Uterus (tissue), 3 donors: ENCODE measurements at regions not wholly inside any gene's neighbourhood (a gene's known extent, or its start where the extent isn't known, plus 50 kb on each side); places are given as distances from the start of the nearest gene placed in this dataset.

Experiments used
- DNase-seq, 2 donors: peaks; one replicate each; pipeline ENCODE4 v3.0.0-alpha.2; 2019 to 2020
- H3K27ac ChIP-seq, 2 donors: fragments of 200-600 bp; sonication (generic); 1 replicate in 1 of 2; 2 replicates in 1 of 2; pipeline ENCODE4 v1.5.1; 2016 to 2018
- H3K27me3 ChIP-seq, 2 donors: fragments of 200-600 bp; sonication (generic); one replicate each; pipeline ENCODE4 v1.5.1; 2018 to 2019; ENCODE audit warnings: control low read depth in 1 of 2
- H3K36me3 ChIP-seq, 2 donors: fragments of 200-600 bp; sonication (generic); one replicate each; pipeline ENCODE4 v1.5.1; 2019; ENCODE audit warnings: control low read depth in 1 of 2
- H3K4me1 ChIP-seq, 2 donors: fragments of 200-600 bp; sonication (generic); one replicate each; pipeline ENCODE4 v1.5.1; 2018 to 2019; ENCODE audit warnings: control low read depth in 1 of 2
- H3K4me3 ChIP-seq, 2 donors: fragments of 200-600 bp; sonication (generic); 1 replicate in 1 of 2; 2 replicates in 1 of 2; pipeline ENCODE4 v1.5.1; 2018 to 2019; ENCODE audit warnings: mild to moderate bottlenecking in 1 of 2
- H3K9me3 ChIP-seq, 2 donors: fragments of 200-600 bp; sonication (generic); one replicate each; pipeline ENCODE4 v1.5.1; 2019; ENCODE audit warnings: control low read depth in 1 of 2
- CTCF ChIP-seq, 4 experiments: fragments of 200-600 bp in 2 of 4; fragments of 450-650 bp in 2 of 4; sonication (generic) in 2 of 4; IDR thresholded peaks; one replicate each; pipeline ENCODE4 v1.5.1; 2016 to 2019; ENCODE audit warnings: antibody characterized with exemption in 4 of 4, mild to moderate bottlenecking in 2 of 4, moderate library complexity in 1 of 4
- POLR2A ChIP-seq, 2 donors: fragments of 450-650 bp; IDR thresholded peaks; one replicate each; pipeline ENCODE4 v1.6.1; 2016; ENCODE audit warnings: antibody characterized with exemption in 2 of 2, mild to moderate bottlenecking in 1 of 2, moderate library complexity in 1 of 2
- intact Hi-C: fragments of 100-400 bp; cut with DNase I; formaldehyde crosslinking; loops from one replicate; pipeline ENCODE4 v1.15.1; 2023; ENCODE audit warnings: low total_unique reads
- donor health status: DM: yes; HTN: yes; CAD: no.

- intact Hi-C loops = no loop called here
- no peaks in the 10 kb centered on the region for H3K27me3 ChIP-seq
- no peak overlapping the region for H3K27ac ChIP-seq
- H3K9me3 ChIP-seq = no peaks in the 10 kb centered on the region
- no peak for DNase-seq
- no peaks in the 10 kb centered on the region for H3K36me3 ChIP-seq
- no peaks in the 10 kb centered on the region for H3K4me1 ChIP-seq
- no peak overlapping the region for H3K4me3 ChIP-seq
- TF ChIP-seq POLR2A (IDR thresholded peaks at IDR 0.05) (no peak), CTCF (IDR thresholded peaks at IDR 0.05) (no peak)
These were observed 120.5 kb downstream of the MN1 start for GRCh38 chr22:27681037-27681436.

- no peak for TF ChIP-seq POLR2A (IDR thresholded peaks at IDR 0.05)
- TF ChIP-seq CTCF (IDR thresholded peaks at IDR 0.05) = no peak
- DNase-seq = no peak
- H3K4me1 ChIP-seq = no peaks in the 10 kb centered on the region
- H3K4me3 ChIP-seq = no peak overlapping the region
- no peaks in the 10 kb centered on the region for H3K27me3 ChIP-seq
- intact Hi-C loops = no loop called here
- H3K36me3 ChIP-seq = no peaks in the 10 kb centered on the region
- no peak overlapping the region for H3K27ac ChIP-seq
- H3K9me3 ChIP-seq = no peaks in the 10 kb centered on the region
These were observed 119.1 kb downstream of the MN1 start for GRCh38 chr22:27682437-27682836.

GRCh38 chr22:27684901-27685300, 116.7 kb downstream of the MN1 start:
- Histone ChIP-seq H3K4me1 (no peaks in the 10 kb centered on the region), H3K36me3 (no peaks in the 10 kb centered on the region), H3K9me3 (no peaks in the 10 kb centered on the region), H3K27ac (no peak overlapping the region), H3K27me3 (no peaks in the 10 kb centered on the region), H3K4me3 (no peak overlapping the region)
- TF ChIP-seq POLR2A (IDR thresholded peaks at IDR 0.05) (no peak), CTCF (IDR thresholded peaks at IDR 0.05) (no peak)
- no peak for DNase-seq
- intact Hi-C loops = no loop called here

- intact Hi-C loops = no loop called here
- no peaks in the 10 kb centered on the region for H3K9me3 ChIP-seq
- no peak overlapping the region for H3K27ac ChIP-seq
- no peaks in the 10 kb centered on the region for H3K36me3 ChIP-seq
- TF ChIP-seq CTCF (IDR thresholded peaks at IDR 0.05) (no peak), POLR2A (IDR thresholded peaks at IDR 0.05) (no peak)
- no peaks in the 10 kb centered on the region for H3K27me3 ChIP-seq
- no peak overlapping the region for H3K4me3 ChIP-seq
- H3K4me1 ChIP-seq = no peaks in the 10 kb centered on the region
- no peak for DNase-seq
These were observed 116.0 kb downstream of the MN1 start for GRCh38 chr22:27685515-27685914.

- Histone ChIP-seq H3K36me3 (no peaks in the 10 kb centered on the region), H3K27ac (no peak overlapping the region), H3K4me3 (no peak overlapping the region), H3K27me3 (no peaks in the 10 kb centered on the region), H3K4me1 (no peaks in the 10 kb centered on the region), H3K9me3 (no peaks in the 10 kb centered on the region)
- intact Hi-C loops = no loop called here
- TF ChIP-seq CTCF (IDR thresholded peaks at IDR 0.05) = no peak
- TF ChIP-seq POLR2A (IDR thresholded peaks at IDR 0.05) = no peak
- no peak for DNase-seq
These were observed 115.6 kb downstream of the MN1 start for GRCh38 chr22:27685970-27686369.
